HG02852 (cell line): ENCODE measurements at regions not wholly inside any gene's neighbourhood (a gene's known extent, or its start where the extent isn't known, plus 50 kb on each side); places are given as distances from the start of the nearest gene placed in this dataset.

Experiments used
- ATAC-seq: cut with Tn5 transposase; IDR thresholded peaks from one replicate; pipeline ENCODE4 v1.9.1; 2021; ENCODE audit warnings: mild to moderate bottlenecking, moderate library complexity; ENCODE audit not compliant: unreplicated experiment

- ATAC-seq, result no peak
Observed at GRCh38 chr4:17124767-17125166, 226.3 kb upstream of the LDB2 start.

- no peak for ATAC-seq
Observed at GRCh38 chr4:17120761-17121160, 222.3 kb upstream of the LDB2 start.

- no peak for ATAC-seq
Observed at GRCh38 chr4:17117746-17118145, 219.3 kb upstream of the LDB2 start.

GRCh38 chr4:17115583-17115982 is 217.1 kb upstream of the LDB2 start:
- no peak for ATAC-seq

GRCh38 chr4:17112292-17112659 is 213.8 kb upstream of the LDB2 start:
- no peak for ATAC-seq

- no peak for ATAC-seq
Observed at GRCh38 chr4:17109126-17109525, 210.7 kb upstream of the LDB2 start.

GRCh38 chr4:17103231-17103630 is 204.8 kb upstream of the LDB2 start:
- ATAC-seq, result no peak

GRCh38 chr4:17098996-17099395 is 200.6 kb upstream of the LDB2 start:
- no peak for ATAC-seq

- no peak for ATAC-seq
Observed at GRCh38 chr4:17098401-17098800, 200.0 kb upstream of the LDB2 start.

GRCh38 chr4:17097362-17097761 is 198.9 kb upstream of the LDB2 start:
- ATAC-seq, result no peak

GRCh38 chr4:17096692-17097091 is 198.2 kb upstream of the LDB2 start:
- no peak for ATAC-seq

- no peak for ATAC-seq
Observed at GRCh38 chr4:17095771-17096170, 197.3 kb upstream of the LDB2 start.

- no peak for ATAC-seq
Observed at GRCh38 chr4:17094876-17095210, 196.4 kb upstream of the LDB2 start.

GRCh38 chr4:17094159-17094875 is 195.9 kb upstream of the LDB2 start:
- ATAC-seq, result no peak

GRCh38 chr4:17093481-17093880 is 195.0 kb upstream of the LDB2 start:
- peak; percentile 27 for ATAC-seq

- ATAC-seq, result peak; percentile 83
Observed at GRCh38 chr4:17092736-17093437, 194.4 kb upstream of the LDB2 start.

- no peak for ATAC-seq
Observed at GRCh38 chr4:17091104-17091503, 192.7 kb upstream of the LDB2 start.

- ATAC-seq, result no peak
Observed at GRCh38 chr4:17090063-17090462, 191.6 kb upstream of the LDB2 start.

- no peak for ATAC-seq
Observed at GRCh38 chr4:17085416-17085815, 187.0 kb upstream of the LDB2 start.

- ATAC-seq, result no peak
Observed at GRCh38 chr4:17082186-17082585, 183.7 kb upstream of the LDB2 start.

GRCh38 chr4:17081179-17081578 is 182.7 kb upstream of the LDB2 start:
- ATAC-seq, result no peak

GRCh38 chr4:17077105-17077504 is 178.7 kb upstream of the LDB2 start:
- ATAC-seq, result no peak

GRCh38 chr4:17072483-17072882 is 174.0 kb upstream of the LDB2 start:
- ATAC-seq, result no peak
